Liver (tissue), 8 donors: ENCODE measurements at regions not wholly inside any gene's neighbourhood (a gene's known extent, or its start where the extent isn't known, plus 50 kb on each side); places are given as distances from the start of the nearest gene placed in this dataset.

ENCODE experiments used
- DNase-seq: peaks from one replicate; pipeline ENCODE4 v3.0.0-alpha.2; 2017; ENCODE audit warnings: low spot score
- H3K27ac ChIP-seq, 2 donors: one replicate each; pipeline ENCODE4 v1.7.0; 2013; ENCODE audit warnings: inconsistent platforms in 2 of 2, low read length in 2 of 2, control low read depth in 1 of 2, low read depth in 1 of 2, mild to moderate bottlenecking in 1 of 2
- H3K27me3 ChIP-seq, 4 donors: one replicate each; pipeline versions ENCODE4 v1.6.1 to v1.7.0; 2013; ENCODE audit warnings: low read length in 3 of 4, inconsistent platforms in 1 of 4, mild to moderate bottlenecking in 1 of 4, moderate library complexity in 1 of 4; ENCODE audit not compliant: control insufficient read depth in 4 of 4, insufficient read depth in 4 of 4
- H3K36me3 ChIP-seq, 4 donors: one replicate each; pipeline versions ENCODE4 v1.6.1 to v1.7.0; 2013; ENCODE audit warnings: low read length in 3 of 4, mild to moderate bottlenecking in 3 of 4, low read depth in 1 of 4, moderate library complexity in 1 of 4; ENCODE audit not compliant: control insufficient read depth in 4 of 4, insufficient read depth in 3 of 4
- H3K4me1 ChIP-seq, 4 donors: one replicate each; pipeline versions ENCODE4 v1.6.1 to v1.7.0; 2013; ENCODE audit warnings: low read length in 3 of 4, mild to moderate bottlenecking in 3 of 4, moderate library complexity in 1 of 4; ENCODE audit not compliant: control insufficient read depth in 4 of 4, insufficient read depth in 4 of 4
- H3K4me3 ChIP-seq, 3 donors: one replicate each; pipeline versions ENCODE4 v1.6.1 to v1.7.0; 2013; ENCODE audit warnings: low read length in 3 of 3, control low read depth in 1 of 3, low read depth in 1 of 3, mild to moderate bottlenecking in 1 of 3
- H3K9ac ChIP-seq, 2 donors: one replicate each; pipeline ENCODE4 v1.7.0; 2013; ENCODE audit warnings: low read length in 2 of 2, mild to moderate bottlenecking in 2 of 2, moderate library complexity in 2 of 2, control low read depth in 1 of 2, low read depth in 1 of 2
- H3K9me3 ChIP-seq, 4 donors: one replicate each; pipeline versions ENCODE4 v1.6.1 to v1.7.0; 2013; ENCODE audit warnings: low read length in 3 of 4; ENCODE audit not compliant: control insufficient read depth in 4 of 4
- EGR1 ChIP-seq, 2 donors: IDR thresholded peaks; 2 replicates each; pipeline ENCODE4 v1.6.1; 2016 to 2018; ENCODE audit warnings: antibody characterized with exemption in 2 of 2, low read depth in 2 of 2
- FOXA1 ChIP-seq: IDR thresholded peaks from 2 replicates; pipeline ENCODE4 v1.6.1; 2016; ENCODE audit warnings: antibody characterized with exemption
- HNF4A ChIP-seq, 2 donors: conservative IDR thresholded peaks; 2 replicates each; pipeline ENCODE4 v1.6.1; 2016; ENCODE audit warnings: antibody characterized with exemption in 2 of 2, mild to moderate bottlenecking in 2 of 2
- HNF4G ChIP-seq: IDR thresholded peaks from 2 replicates; pipeline ENCODE4 v1.6.1; 2016; ENCODE audit warnings: antibody characterized with exemption
- NR2F2 ChIP-seq: IDR thresholded peaks from 2 replicates; pipeline ENCODE4 v1.6.1; 2016; ENCODE audit warnings: antibody characterized with exemption
- RAD21 ChIP-seq, 2 donors: IDR thresholded peaks; 2 replicates each; pipeline ENCODE4 v1.6.1; 2016; ENCODE audit warnings: antibody characterized with exemption in 2 of 2, mild to moderate bottlenecking in 2 of 2
- REST ChIP-seq: IDR thresholded peaks from 2 replicates; pipeline ENCODE4 v1.6.1; 2016; ENCODE audit warnings: antibody characterized with exemption, mild to moderate bottlenecking
- RXRA ChIP-seq, 2 donors: IDR thresholded peaks; 2 replicates each; pipeline ENCODE4 v1.6.1; 2017 to 2018; ENCODE audit warnings: antibody characterized with exemption in 2 of 2, mild to moderate bottlenecking in 1 of 2
- SP1 ChIP-seq: IDR thresholded peaks from 2 replicates; pipeline ENCODE4 v1.6.1; 2018; ENCODE audit warnings: antibody characterized with exemption, mild to moderate bottlenecking
- TAF1 ChIP-seq: conservative IDR thresholded peaks from 2 replicates; pipeline ENCODE4 v1.6.1; 2016; ENCODE audit warnings: antibody characterized with exemption, mild to moderate bottlenecking
- WGBS: extraction: QIAGEN DNeasy Blood & Tissue Kit; methylation state at CpG from one replicate; pipeline ENCODE4 v1.1.7; 2013; 5-methylcytosine and 5-hydroxymethylcytosine counted together
- TF ChIP-seq, protein P1 (sequence below): fragments of 150-350 bp; IDR thresholded peaks from 2 replicates; pipeline ENCODE4 v1.5.1; 2017; ENCODE audit warnings: improper control_type of control experiment, low read depth, low read length; ENCODE audit not compliant: missing input control
- TF ChIP-seq, protein P2 (sequence below): IDR thresholded peaks from 2 replicates; pipeline ENCODE4 v1.6.1; 2016; ENCODE audit warnings: antibody characterized with exemption
- TF ChIP-seq, protein P3 (sequence below): IDR thresholded peaks from 2 replicates; pipeline ENCODE4 v1.6.1; 2016; ENCODE audit warnings: antibody characterized with exemption
- TF ChIP-seq, protein P4 (sequence below): IDR thresholded peaks from 2 replicates; pipeline ENCODE4 v1.6.1; 2016; ENCODE audit warnings: antibody characterized with exemption
- donor health status: healthy.
- donor health status: healthy.
- donor health status: healthy.
- donor health status: healthy.
- donor health status: healthy.

- TF ChIP-seq HNF4A (conservative IDR thresholded peaks at IDR 0.05), result no peak
- TF ChIP-seq, protein P1, sequence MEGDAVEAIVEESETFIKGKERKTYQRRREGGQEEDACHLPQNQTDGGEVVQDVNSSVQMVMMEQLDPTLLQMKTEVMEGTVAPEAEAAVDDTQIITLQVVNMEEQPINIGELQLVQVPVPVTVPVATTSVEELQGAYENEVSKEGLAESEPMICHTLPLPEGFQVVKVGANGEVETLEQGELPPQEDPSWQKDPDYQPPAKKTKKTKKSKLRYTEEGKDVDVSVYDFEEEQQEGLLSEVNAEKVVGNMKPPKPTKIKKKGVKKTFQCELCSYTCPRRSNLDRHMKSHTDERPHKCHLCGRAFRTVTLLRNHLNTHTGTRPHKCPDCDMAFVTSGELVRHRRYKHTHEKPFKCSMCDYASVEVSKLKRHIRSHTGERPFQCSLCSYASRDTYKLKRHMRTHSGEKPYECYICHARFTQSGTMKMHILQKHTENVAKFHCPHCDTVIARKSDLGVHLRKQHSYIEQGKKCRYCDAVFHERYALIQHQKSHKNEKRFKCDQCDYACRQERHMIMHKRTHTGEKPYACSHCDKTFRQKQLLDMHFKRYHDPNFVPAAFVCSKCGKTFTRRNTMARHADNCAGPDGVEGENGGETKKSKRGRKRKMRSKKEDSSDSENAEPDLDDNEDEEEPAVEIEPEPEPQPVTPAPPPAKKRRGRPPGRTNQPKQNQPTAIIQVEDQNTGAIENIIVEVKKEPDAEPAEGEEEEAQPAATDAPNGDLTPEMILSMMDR, result no peak
- Histone ChIP-seq H3K36me3 (no peaks in the 10 kb centered on the region), H3K4me3 (no peak overlapping the region), H3K9me3 (no peaks in the 10 kb centered on the region), H3K4me1 (no peaks in the 10 kb centered on the region), H3K9ac (no peak overlapping the region), H3K27me3 (no peaks in the 10 kb centered on the region), H3K27ac (no peak overlapping the region)
- 59% methylated on average over 5 of the region's 5 CpGs for WGBS
- no peak for DNase-seq
Observed at GRCh38 chr5:175045820-175046219, 321.4 kb downstream of the MSX2 start.

DNA sequence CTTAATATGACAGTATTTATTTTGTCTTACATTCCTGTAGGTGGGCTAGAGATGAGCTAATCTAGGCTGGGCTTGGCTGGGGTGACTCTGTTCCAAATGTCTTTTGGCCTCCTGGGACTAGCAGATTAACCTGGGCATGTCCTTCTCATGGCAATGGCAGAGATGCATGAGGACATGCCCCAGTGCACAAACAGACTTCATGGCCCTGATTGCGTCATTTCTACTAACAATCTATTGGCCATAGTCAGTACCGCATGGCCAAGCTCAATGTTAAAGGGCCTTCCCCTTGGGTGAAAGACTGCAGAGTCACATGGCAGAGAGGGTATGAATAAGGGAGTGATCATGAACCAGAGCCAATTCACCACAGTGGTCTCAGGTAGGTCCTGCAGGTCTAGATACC is 313.4 kb downstream of the MSX2 start:
- no peak for DNase-seq
- H3K9me3 ChIP-seq, result no peaks in the 10 kb centered on the region
- H3K36me3 ChIP-seq, result no peaks in the 10 kb centered on the region
- TF ChIP-seq NR2F2 (no peak), EGR1 (IDR thresholded peaks at IDR 0.05; ENCODE audit: low read depth in 2 of 2) (no peak), FOXA1 (no peak), SP1 (no peak), RAD21 (IDR thresholded peaks at IDR 0.05) (no peak), TAF1 (no peak), RXRA (IDR thresholded peaks at IDR 0.05) (no peak), HNF4A (conservative IDR thresholded peaks at IDR 0.05) (no peak), HNF4G (no peak), REST (no peak)
- TF ChIP-seq, protein P2, sequence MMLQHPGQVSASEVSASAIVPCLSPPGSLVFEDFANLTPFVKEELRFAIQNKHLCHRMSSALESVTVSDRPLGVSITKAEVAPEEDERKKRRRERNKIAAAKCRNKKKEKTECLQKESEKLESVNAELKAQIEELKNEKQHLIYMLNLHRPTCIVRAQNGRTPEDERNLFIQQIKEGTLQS, result no peak
- TF ChIP-seq, protein P3, sequence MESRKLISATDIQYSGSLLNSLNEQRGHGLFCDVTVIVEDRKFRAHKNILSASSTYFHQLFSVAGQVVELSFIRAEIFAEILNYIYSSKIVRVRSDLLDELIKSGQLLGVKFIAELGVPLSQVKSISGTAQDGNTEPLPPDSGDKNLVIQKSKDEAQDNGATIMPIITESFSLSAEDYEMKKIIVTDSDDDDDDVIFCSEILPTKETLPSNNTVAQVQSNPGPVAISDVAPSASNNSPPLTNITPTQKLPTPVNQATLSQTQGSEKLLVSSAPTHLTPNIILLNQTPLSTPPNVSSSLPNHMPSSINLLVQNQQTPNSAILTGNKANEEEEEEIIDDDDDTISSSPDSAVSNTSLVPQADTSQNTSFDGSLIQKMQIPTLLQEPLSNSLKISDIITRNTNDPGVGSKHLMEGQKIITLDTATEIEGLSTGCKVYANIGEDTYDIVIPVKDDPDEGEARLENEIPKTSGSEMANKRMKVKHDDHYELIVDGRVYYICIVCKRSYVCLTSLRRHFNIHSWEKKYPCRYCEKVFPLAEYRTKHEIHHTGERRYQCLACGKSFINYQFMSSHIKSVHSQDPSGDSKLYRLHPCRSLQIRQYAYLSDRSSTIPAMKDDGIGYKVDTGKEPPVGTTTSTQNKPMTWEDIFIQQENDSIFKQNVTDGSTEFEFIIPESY, result no peak
- TF ChIP-seq, protein P4, sequence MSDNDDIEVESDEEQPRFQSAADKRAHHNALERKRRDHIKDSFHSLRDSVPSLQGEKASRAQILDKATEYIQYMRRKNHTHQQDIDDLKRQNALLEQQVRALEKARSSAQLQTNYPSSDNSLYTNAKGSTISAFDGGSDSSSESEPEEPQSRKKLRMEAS, result no peak
- no peaks in the 10 kb centered on the region for H3K4me1 ChIP-seq
- 50% methylated on average over 2 of the region's 2 CpGs for WGBS
- H3K27ac ChIP-seq, result no peak overlapping the region
- H3K27me3 ChIP-seq, result no peaks in the 10 kb centered on the region
- H3K4me3 ChIP-seq, result no peak overlapping the region
- no peak overlapping the region for H3K9ac ChIP-seq
